Esophagus muscularis mucosa (tissue), 4 donors: ENCODE measurements at regions not wholly inside any gene's neighbourhood (a gene's known extent, or its start where the extent isn't known, plus 50 kb on each side); places are given as distances from the start of the nearest gene placed in this dataset.

ENCODE experiments used
- DNase-seq: peaks from one replicate; pipeline ENCODE4 v3.0.0-alpha.2; 2017; ENCODE audit errors: extremely low spot score
- H3K27ac ChIP-seq, 4 donors: fragments of 200-600 bp; sonication (generic); replicated peaks in 1 of 4; 1 replicate in 3 of 4; 2 replicates in 1 of 4; pipeline ENCODE4 v1.5.1; 2016 to 2019; ENCODE audit warnings: mild to moderate bottlenecking in 1 of 4
- H3K27me3 ChIP-seq, 4 donors: fragments of 200-600 bp; sonication (generic); one replicate each; pipeline versions ENCODE4 v1.5.1 to v1.6.0; 2016 to 2019
- H3K36me3 ChIP-seq, 4 donors: fragments of 200-600 bp; sonication (generic); one replicate each; pipeline ENCODE4 v1.5.1; 2016 to 2019
- H3K4me1 ChIP-seq, 4 donors: fragments of 200-600 bp; sonication (generic); one replicate each; pipeline ENCODE4 v1.5.1; 2016 to 2019
- H3K4me3 ChIP-seq, 4 donors: fragments of 200-600 bp; sonication (generic); 1 replicate in 2 of 4; 2 replicates in 2 of 4; pipeline ENCODE4 v1.5.1; 2016 to 2019; ENCODE audit warnings: mild to moderate bottlenecking in 4 of 4, moderate library complexity in 1 of 4
- H3K9me3 ChIP-seq, 4 donors: fragments of 200-600 bp; sonication (generic); 1 replicate in 3 of 4; 2 replicates in 1 of 4; pipeline ENCODE4 v1.5.1; 2016 to 2019
- EP300 ChIP-seq: sonication (generic); formaldehyde crosslinking; IDR thresholded peaks from one replicate; pipeline ENCODE4 v1.6.1; 2017; ENCODE audit warnings: antibody characterized with exemption
- POLR2A ChIP-seq: fragments of 450-650 bp; IDR thresholded peaks from one replicate; pipeline ENCODE4 v1.6.1; 2017; ENCODE audit warnings: antibody characterized with exemption, moderate library complexity, mild to moderate bottlenecking, low read depth
- POLR2AphosphoS5 ChIP-seq, 2 donors: sonication (generic); formaldehyde crosslinking; IDR thresholded peaks; one replicate each; pipeline ENCODE4 v1.6.1; 2017; ENCODE audit warnings: antibody characterized with exemption in 2 of 2
- WGBS: methylation state at CpG from one replicate; pipeline ENCODE4 v1.1.5; 2018; 5-methylcytosine and 5-hydroxymethylcytosine counted together
- intact Hi-C: fragments of 100-400 bp; cut with DNase I; formaldehyde crosslinking; loops from one replicate; pipeline ENCODE4 v1.15.1; 2023
- TF ChIP-seq, protein P1 (sequence below), 3 experiments: fragments of 200-600 bp in 2 of 3; fragments of 450-650 bp in 1 of 3; sonication (generic) in 2 of 3; IDR thresholded peaks; one replicate each; pipeline ENCODE4 v1.5.1; 2017 to 2019; ENCODE audit warnings: antibody characterized with exemption in 3 of 3, mild to moderate bottlenecking in 2 of 3, moderate library complexity in 1 of 3

DNA sequence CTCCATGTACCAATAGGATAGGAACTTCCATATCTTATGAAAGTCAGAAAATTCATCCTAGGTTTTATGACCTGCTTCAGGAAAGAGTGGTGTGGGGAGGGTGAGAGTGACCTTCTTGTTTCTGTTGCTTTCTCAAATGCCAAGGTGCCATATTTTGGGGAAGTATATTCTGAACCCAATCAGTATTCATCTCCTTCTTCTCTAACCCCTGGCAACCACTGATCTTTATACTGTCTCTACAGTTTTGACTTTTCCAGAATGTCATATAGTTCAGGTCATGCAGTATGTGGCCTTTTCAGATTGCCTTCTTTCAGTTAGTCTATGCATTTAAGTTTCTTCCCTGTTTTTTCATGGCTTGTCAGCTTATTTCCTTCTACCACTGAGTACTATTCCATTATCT is 321.4 kb upstream of the SEMA6A start:
- H3K4me3 ChIP-seq, result no peak overlapping the region
- no peaks in the 10 kb centered on the region for H3K9me3 ChIP-seq
- H3K27me3 ChIP-seq, result no peaks in the 10 kb centered on the region
- intact Hi-C loops, result no loop called here
- DNase-seq, result no peak
- H3K4me1 ChIP-seq, result no peaks in the 10 kb centered on the region
- H3K27ac ChIP-seq, result no peak overlapping the region
- no peak for TF ChIP-seq POLR2A
- TF ChIP-seq EP300, result no peak
- no peak for TF ChIP-seq POLR2AphosphoS5 (IDR thresholded peaks at IDR 0.05)
- TF ChIP-seq, protein P1, sequence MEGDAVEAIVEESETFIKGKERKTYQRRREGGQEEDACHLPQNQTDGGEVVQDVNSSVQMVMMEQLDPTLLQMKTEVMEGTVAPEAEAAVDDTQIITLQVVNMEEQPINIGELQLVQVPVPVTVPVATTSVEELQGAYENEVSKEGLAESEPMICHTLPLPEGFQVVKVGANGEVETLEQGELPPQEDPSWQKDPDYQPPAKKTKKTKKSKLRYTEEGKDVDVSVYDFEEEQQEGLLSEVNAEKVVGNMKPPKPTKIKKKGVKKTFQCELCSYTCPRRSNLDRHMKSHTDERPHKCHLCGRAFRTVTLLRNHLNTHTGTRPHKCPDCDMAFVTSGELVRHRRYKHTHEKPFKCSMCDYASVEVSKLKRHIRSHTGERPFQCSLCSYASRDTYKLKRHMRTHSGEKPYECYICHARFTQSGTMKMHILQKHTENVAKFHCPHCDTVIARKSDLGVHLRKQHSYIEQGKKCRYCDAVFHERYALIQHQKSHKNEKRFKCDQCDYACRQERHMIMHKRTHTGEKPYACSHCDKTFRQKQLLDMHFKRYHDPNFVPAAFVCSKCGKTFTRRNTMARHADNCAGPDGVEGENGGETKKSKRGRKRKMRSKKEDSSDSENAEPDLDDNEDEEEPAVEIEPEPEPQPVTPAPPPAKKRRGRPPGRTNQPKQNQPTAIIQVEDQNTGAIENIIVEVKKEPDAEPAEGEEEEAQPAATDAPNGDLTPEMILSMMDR (IDR thresholded peaks at IDR 0.05), result no peak
- no peaks in the 10 kb centered on the region for H3K36me3 ChIP-seq

DNA sequence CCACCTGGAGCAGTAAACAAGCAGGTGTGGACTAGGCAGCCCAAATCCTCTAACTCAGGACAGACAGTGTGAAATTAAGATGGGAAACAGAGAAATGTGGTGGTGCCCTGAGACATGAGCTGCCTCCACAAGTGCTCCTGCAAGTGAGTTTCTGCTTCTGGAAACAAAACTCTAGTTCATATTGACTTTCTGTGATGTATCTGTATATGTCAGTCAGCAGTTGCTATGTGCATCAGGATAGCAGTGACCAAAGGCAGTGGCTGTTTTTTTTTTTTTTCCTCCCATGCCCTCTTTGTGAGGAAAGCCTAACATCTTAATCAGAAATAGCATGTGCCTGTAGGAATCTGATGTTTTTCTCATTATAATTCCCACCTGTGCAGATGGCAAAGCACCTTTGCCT is 318.4 kb upstream of the SEMA6A start:
- intact Hi-C loops, result no loop called here

DNA sequence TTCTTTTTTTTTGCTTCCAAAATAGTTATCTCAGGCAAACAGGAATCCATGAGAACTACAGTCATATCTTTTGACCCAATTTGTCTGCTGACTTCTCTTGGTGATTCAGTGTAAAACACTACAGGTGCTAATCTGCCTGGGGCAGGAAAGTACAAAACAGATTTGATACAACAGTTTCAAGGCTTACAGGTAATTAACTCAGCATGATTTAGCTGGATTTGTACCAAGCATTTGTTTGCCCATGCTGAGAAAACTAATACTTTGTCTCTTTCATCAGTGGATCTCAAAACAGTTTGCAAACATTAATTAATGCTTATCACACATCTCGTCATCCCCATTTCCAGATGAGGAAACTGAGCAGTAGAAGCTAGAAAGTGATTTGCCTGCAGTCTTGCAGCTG is 312.5 kb upstream of the SEMA6A start:
- DNase-seq, result no peak
- intact Hi-C loops, result no loop called here
- WGBS, result 75% methylated on average over 1 of the region's 1 CpG

More for the DNA sequence above, 318.4 kb upstream of the SEMA6A start:
- H3K9me3 ChIP-seq, result no peaks in the 10 kb centered on the region
- no peaks in the 10 kb centered on the region for H3K36me3 ChIP-seq
- H3K27ac ChIP-seq, result no peak overlapping the region
- no peak for DNase-seq
- H3K4me1 ChIP-seq, result no peaks in the 10 kb centered on the region
- H3K4me3 ChIP-seq, result no peak overlapping the region
- TF ChIP-seq EP300, result no peak
- TF ChIP-seq POLR2A, result no peak
- TF ChIP-seq, protein P1 (IDR thresholded peaks at IDR 0.05), result no peak
- no peak for TF ChIP-seq POLR2AphosphoS5 (IDR thresholded peaks at IDR 0.05)
- H3K27me3 ChIP-seq, result no peaks in the 10 kb centered on the region

DNA sequence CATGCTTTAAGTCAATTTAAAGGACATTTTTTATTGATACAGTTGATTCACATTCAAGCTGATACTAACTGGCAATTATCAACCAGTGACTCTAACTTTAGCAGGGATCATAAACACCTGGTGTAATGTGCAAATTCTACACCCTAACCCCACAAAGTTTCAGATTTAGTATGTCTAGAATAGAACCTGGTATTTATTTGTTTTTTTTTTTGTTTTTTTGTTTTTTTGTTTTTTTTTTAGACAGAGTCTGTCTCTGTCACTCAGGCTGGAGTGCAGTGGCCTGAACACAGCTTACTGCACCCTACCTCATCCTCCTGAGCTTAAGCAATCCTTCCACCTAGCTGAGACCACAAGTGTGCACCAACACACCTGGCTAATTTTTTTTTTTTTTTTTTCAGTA is 311.2 kb upstream of the SEMA6A start:
- Histone ChIP-seq H3K9me3 (no peaks in the 10 kb centered on the region), H3K27me3 (no peaks in the 10 kb centered on the region), H3K4me1 (no peaks in the 10 kb centered on the region), H3K36me3 (no peaks in the 10 kb centered on the region), H3K4me3 (no peak overlapping the region), H3K27ac (no peak overlapping the region)
- TF ChIP-seq, protein P1 (IDR thresholded peaks at IDR 0.05), result no peak
- TF ChIP-seq POLR2A (no peak), POLR2AphosphoS5 (IDR thresholded peaks at IDR 0.05) (no peak), EP300 (no peak)
- intact Hi-C loops, result no loop called here
- DNase-seq, result no peak

More for the DNA sequence above, 312.5 kb upstream of the SEMA6A start:
- H3K9me3 ChIP-seq, result no peaks in the 10 kb centered on the region
- TF ChIP-seq POLR2AphosphoS5 (IDR thresholded peaks at IDR 0.05) (no peak), POLR2A (no peak), EP300 (no peak)
- TF ChIP-seq, protein P1 (IDR thresholded peaks at IDR 0.05), result no peak
- no peak overlapping the region for H3K4me3 ChIP-seq
- no peaks in the 10 kb centered on the region for H3K36me3 ChIP-seq
- H3K27me3 ChIP-seq, result no peaks in the 10 kb centered on the region
- no peaks in the 10 kb centered on the region for H3K4me1 ChIP-seq
- H3K27ac ChIP-seq, result no peak overlapping the region

DNA sequence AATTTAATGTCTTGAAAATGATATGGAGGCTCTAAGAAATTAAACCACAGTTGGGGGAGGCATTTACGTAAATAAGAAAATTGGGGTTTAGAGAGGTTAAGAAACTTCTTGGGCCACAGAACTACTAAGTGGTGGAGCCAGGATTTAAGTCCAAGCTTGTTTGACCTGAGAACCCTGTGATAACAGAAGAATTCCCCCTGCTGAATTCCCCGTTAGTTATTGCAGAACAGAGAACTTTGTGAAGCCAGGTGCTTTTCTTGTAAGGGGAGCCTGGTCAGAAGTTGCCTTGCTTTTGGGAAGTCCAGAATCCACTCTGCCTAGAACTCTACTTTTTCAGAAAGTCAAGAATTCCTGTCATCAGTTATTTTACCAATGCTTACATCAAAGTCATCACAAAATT is 309.3 kb upstream of the SEMA6A start:
- TF ChIP-seq EP300 (no peak), POLR2AphosphoS5 (IDR thresholded peaks at IDR 0.05) (no peak), POLR2A (no peak)
- TF ChIP-seq, protein P1 (IDR thresholded peaks at IDR 0.05), result no peak
- H3K4me1 ChIP-seq, result no peaks in the 10 kb centered on the region
- H3K27me3 ChIP-seq, result no peaks in the 10 kb centered on the region
- WGBS, result 88% methylated on average over 2 of the region's 2 CpGs
- no peak overlapping the region for H3K27ac ChIP-seq
- H3K36me3 ChIP-seq, result no peaks in the 10 kb centered on the region
- H3K9me3 ChIP-seq, result peaks cover 0 to 5% (median 0%) of the 10 kb centered on the region in 4 donors
- no peak for DNase-seq
- H3K4me3 ChIP-seq, result no peak overlapping the region
- intact Hi-C loops, result no loop called here
